ENCODE measurements at regions not wholly inside any gene's neighbourhood (a gene's known extent, or its start where the extent isn't known, plus 50 kb on each side); places are given as distances from the start of the nearest gene placed in this dataset.

DNA sequence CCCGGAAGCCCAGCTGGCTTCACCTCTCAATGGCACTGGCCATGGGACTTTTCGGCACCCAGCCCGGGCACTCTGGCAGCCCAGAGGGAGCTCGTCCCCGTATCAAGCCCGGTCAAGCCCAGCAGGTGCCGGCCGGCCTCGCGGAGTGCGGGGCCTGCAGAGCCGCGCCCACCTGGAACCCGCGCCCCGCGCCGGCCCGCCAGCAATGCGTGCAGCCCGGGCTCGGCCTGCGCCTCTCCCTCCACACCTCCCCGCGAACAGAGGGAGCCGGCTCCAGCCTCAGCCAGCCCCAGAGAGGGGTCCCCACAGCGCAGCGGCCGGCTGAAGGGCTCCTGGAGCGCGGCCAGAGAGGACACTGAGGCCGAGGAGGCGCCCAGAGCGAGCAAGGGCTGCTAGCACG, 133.6 kb upstream of the FRG1 start:
- TF ChIP-seq, protein P1, sequence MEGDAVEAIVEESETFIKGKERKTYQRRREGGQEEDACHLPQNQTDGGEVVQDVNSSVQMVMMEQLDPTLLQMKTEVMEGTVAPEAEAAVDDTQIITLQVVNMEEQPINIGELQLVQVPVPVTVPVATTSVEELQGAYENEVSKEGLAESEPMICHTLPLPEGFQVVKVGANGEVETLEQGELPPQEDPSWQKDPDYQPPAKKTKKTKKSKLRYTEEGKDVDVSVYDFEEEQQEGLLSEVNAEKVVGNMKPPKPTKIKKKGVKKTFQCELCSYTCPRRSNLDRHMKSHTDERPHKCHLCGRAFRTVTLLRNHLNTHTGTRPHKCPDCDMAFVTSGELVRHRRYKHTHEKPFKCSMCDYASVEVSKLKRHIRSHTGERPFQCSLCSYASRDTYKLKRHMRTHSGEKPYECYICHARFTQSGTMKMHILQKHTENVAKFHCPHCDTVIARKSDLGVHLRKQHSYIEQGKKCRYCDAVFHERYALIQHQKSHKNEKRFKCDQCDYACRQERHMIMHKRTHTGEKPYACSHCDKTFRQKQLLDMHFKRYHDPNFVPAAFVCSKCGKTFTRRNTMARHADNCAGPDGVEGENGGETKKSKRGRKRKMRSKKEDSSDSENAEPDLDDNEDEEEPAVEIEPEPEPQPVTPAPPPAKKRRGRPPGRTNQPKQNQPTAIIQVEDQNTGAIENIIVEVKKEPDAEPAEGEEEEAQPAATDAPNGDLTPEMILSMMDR (IDR thresholded peaks at IDR 0.05), result no peak
- TF ChIP-seq ZSCAN20 (CRISPR knock-in tag; IDR thresholded peaks at IDR 0.05), result no peak
- no peak for TF ChIP-seq POLR2A (IDR thresholded peaks at IDR 0.05; ENCODE audit: low read length)
- TF ChIP-seq KDM5A (IDR thresholded peaks at IDR 0.05), result no peak
- no peak for TF ChIP-seq MAZ (IDR thresholded peaks at IDR 0.05; ENCODE audit: borderline replicate concordance, low read depth, low read length)
- no peak for TF ChIP-seq JUNB (IDR thresholded peaks at IDR 0.05)
- no peak for TF ChIP-seq ELK1 (IDR thresholded peaks at IDR 0.05; ENCODE audit: low read depth, low read length)
- TF ChIP-seq RARB (CRISPR knock-in tag; IDR thresholded peaks at IDR 0.05), result no peak
- no peak for TF ChIP-seq RFX5 (IDR thresholded peaks at IDR 0.05)
- TF ChIP-seq NR3C1 (IDR thresholded peaks at IDR 0.05), result no peak

Data from A549 (cell line).